ENCODE measurements at regions not wholly inside any gene's neighbourhood (a gene's known extent, or its start where the extent isn't known, plus 50 kb on each side); places are given as distances from the start of the nearest gene placed in this dataset.
"Not testable (repeated sequence)": the region's sequence is repeated elsewhere in the genome, so short reads cannot be mapped to it uniquely, and the experiment has no call there.

- no peaks in the 10 kb centered on the region for H3K27me3 ChIP-seq
- H3K36me3 ChIP-seq: peaks cover 0 to 67% (median 5%) of the 10 kb centered on the region in 3 donors
- DNase-seq: no peak
- H3K4me1 ChIP-seq: peaks cover 0 to 23% (median 9%) of the 10 kb centered on the region in 3 donors
- H3K27ac ChIP-seq: peak overlapping the region; percentile 74 to 88 (median 86)
- H3K4me3 ChIP-seq: peak overlapping the region; percentile 26 to 68 (median 48)
- peak; percentile 64 to 87 (median 80) for TF ChIP-seq CTCF (IDR thresholded peaks at IDR 0.05)
- no peak for TF ChIP-seq POLR2A (IDR thresholded peaks at IDR 0.05)
- intact Hi-C loops (cut with DNase I): no loop called here
- H3K9me3 ChIP-seq: no peaks in the 10 kb centered on the region
- 39 to 43% methylated on average over 10 of the region's 10 CpGs for WGBS, 2 donors
These were observed 59.8 kb upstream of the MORC3 start for GRCh38 chr21:36260030-36260787.

- TF ChIP-seq POLR2A (IDR thresholded peaks at IDR 0.05) (no peak), CTCF (IDR thresholded peaks at IDR 0.05) (no peak)
- Histone ChIP-seq H3K4me3 (peak overlapping the region in 3 of 4 donors; percentile 47 to 68 (median 50)), H3K9me3 (no peaks in the 10 kb centered on the region), H3K36me3 (peaks cover 0 to 67% (median 5%) of the 10 kb centered on the region in 3 donors), H3K27me3 (no peaks in the 10 kb centered on the region), H3K4me1 (peaks cover 0 to 23% (median 9%) of the 10 kb centered on the region in 3 donors), H3K27ac (peak overlapping the region in 3 of 4 donors; percentile 74 to 88 (median 86))
- WGBS, 2 donors: 86 to 96% methylated on average over 5 of the region's 5 CpGs
- DNase-seq: no peak
- intact Hi-C loops (cut with DNase I): no loop called here
These were observed 59.2 kb upstream of the MORC3 start for GRCh38 chr21:36260802-36261201.

GRCh38 chr21:36261459-36261858 lies 58.5 kb upstream of the MORC3 start:
- intact Hi-C loops (cut with DNase I): no loop called here
- WGBS, 2 donors: 67 to 91% methylated on average over 3 to 5 of the region's 5 CpGs
- Histone ChIP-seq H3K4me3 (no peak overlapping the region), H3K27me3 (no peaks in the 10 kb centered on the region), H3K4me1 (peaks cover 0 to 23% (median 9%) of the 10 kb centered on the region in 3 donors), H3K36me3 (peaks cover 0 to 67% (median 5%) of the 10 kb centered on the region in 3 donors), H3K9me3 (no peaks in the 10 kb centered on the region), H3K27ac (peak overlapping the region in 1 of 4 donors; percentile 86)
- no peak for DNase-seq
- TF ChIP-seq CTCF (IDR thresholded peaks at IDR 0.05): no peak
- TF ChIP-seq POLR2A (IDR thresholded peaks at IDR 0.05): no peak

- TF ChIP-seq POLR2A (IDR thresholded peaks at IDR 0.05) (no peak), CTCF (IDR thresholded peaks at IDR 0.05) (no peak)
- H3K4me1 ChIP-seq: peaks cover 0 to 23% (median 9%) of the 10 kb centered on the region in 3 donors
- intact Hi-C loops (cut with DNase I): no loop called here
- H3K27ac ChIP-seq: no peak overlapping the region
- DNase-seq: no peak
- 83 to 86% methylated on average over 8 of the region's 8 CpGs for WGBS, 2 donors
- H3K27me3 ChIP-seq: no peaks in the 10 kb centered on the region
- H3K4me3 ChIP-seq: no peak overlapping the region
- no peaks in the 10 kb centered on the region for H3K9me3 ChIP-seq
- peaks cover 0 to 74% (median 5%) of the 10 kb centered on the region in 3 donors for H3K36me3 ChIP-seq
These were observed 56.2 kb upstream of the MORC3 start for GRCh38 chr21:36263797-36264196.

- Histone ChIP-seq H3K4me3 (no peak overlapping the region), H3K27me3 (no peaks in the 10 kb centered on the region), H3K27ac (no peak overlapping the region), H3K36me3 (peaks cover 0 to 76% (median 5%) of the 10 kb centered on the region in 3 donors), H3K9me3 (no peaks in the 10 kb centered on the region), H3K4me1 (peaks cover 0 to 29% (median 7%) of the 10 kb centered on the region in 3 donors)
- TF ChIP-seq POLR2A (IDR thresholded peaks at IDR 0.05) (no peak), CTCF (IDR thresholded peaks at IDR 0.05) (no peak)
- 86 to 88% methylated on average over 9 of the region's 9 CpGs for WGBS, 2 donors
- intact Hi-C loops (cut with DNase I): no loop called here
- DNase-seq: no peak
These were observed 54.6 kb upstream of the MORC3 start for GRCh38 chr21:36265431-36265830.

- DNase-seq; H3K27ac ChIP-seq; intact Hi-C loops (cut with DNase I); H3K4me3 ChIP-seq; H3K9me3 ChIP-seq; H3K27me3 ChIP-seq: not testable (repeated sequence)
- H3K36me3 ChIP-seq: peaks cover 0 to 72% (median 5%) of the 10 kb centered on the region in 3 donors
- peaks cover 0 to 27% (median 6%) of the 10 kb centered on the region in 3 donors for H3K4me1 ChIP-seq
- 71 to 77% methylated on average over 6 of the region's 6 CpGs for WGBS, 2 donors
These were observed 52.2 kb upstream of the MORC3 start for GRCh38 chr21:36267828-36268227.

GRCh38 chr21:36268264-36268663 lies 51.7 kb upstream of the MORC3 start:
- Histone ChIP-seq H3K4me1 (peaks cover 0 to 27% (median 6%) of the 10 kb centered on the region in 3 donors), H3K36me3 (peaks cover 0 to 72% (median 5%) of the 10 kb centered on the region in 3 donors)
- H3K27ac ChIP-seq; H3K9me3 ChIP-seq; H3K4me3 ChIP-seq; H3K27me3 ChIP-seq; DNase-seq; intact Hi-C loops (cut with DNase I): not testable (repeated sequence)
- 90 to 91% methylated on average over 4 of the region's 4 CpGs for WGBS, 2 donors
